HG02970 (cell line): ENCODE measurements at regions not wholly inside any gene's neighbourhood (a gene's known extent, or its start where the extent isn't known, plus 50 kb on each side); places are given as distances from the start of the nearest gene placed in this dataset.
"Not testable (repeated sequence)": the region's sequence is repeated elsewhere in the genome, so short reads cannot be mapped to it uniquely, and the experiment has no call there.

Source experiments
- ATAC-seq: cut with Tn5 transposase; IDR thresholded peaks from one replicate; pipeline ENCODE4 v1.9.1; 2021; ENCODE audit warnings: mild to moderate bottlenecking, moderate library complexity, moderate number of reproducible peaks; ENCODE audit not compliant: unreplicated experiment, low FRiP score

GRCh38 chr10:36766940-36767339 is 358.5 kb upstream of the ANKRD30A start:
- no peak for ATAC-seq

GRCh38 chr10:36766415-36766810 is 359.0 kb upstream of the ANKRD30A start:
- no peak for ATAC-seq

GRCh38 chr10:36765782-36766414 is 359.5 kb upstream of the ANKRD30A start:
- ATAC-seq, result no peak

GRCh38 chr10:36764823-36765222 is 360.6 kb upstream of the ANKRD30A start:
- no peak for ATAC-seq

- no peak for ATAC-seq
Measured at GRCh38 chr10:36761121-36761520, 364.3 kb upstream of the ANKRD30A start.

- ATAC-seq, result no peak
Measured at GRCh38 chr10:36759141-36759805, 366.1 kb upstream of the ANKRD30A start.

GRCh38 chr10:36748128-36748871 is 377.1 kb upstream of the ANKRD30A start:
- ATAC-seq, result no peak

GRCh38 chr10:36739884-36740445 is 385.4 kb upstream of the ANKRD30A start:
- ATAC-seq, result no peak

- no peak for ATAC-seq
Measured at GRCh38 chr10:36738738-36739431, 386.5 kb upstream of the ANKRD30A start.

GRCh38 chr10:36736311-36736710 is 389.1 kb upstream of the ANKRD30A start:
- no peak for ATAC-seq

- not testable (repeated sequence) for ATAC-seq
Measured at GRCh38 chr10:36734590-36734989, 390.8 kb upstream of the ANKRD30A start.

GRCh38 chr10:36730316-36730715 is 395.1 kb upstream of the ANKRD30A start:
- ATAC-seq, result no peak

- no peak for ATAC-seq
Measured at GRCh38 chr10:36728626-36729025, 396.8 kb upstream of the ANKRD30A start.

- no peak for ATAC-seq
Measured at GRCh38 chr10:36725581-36726520, 399.5 kb upstream of the ANKRD30A start.

GRCh38 chr10:36722777-36723176 is 402.6 kb upstream of the ANKRD30A start:
- no peak for ATAC-seq

GRCh38 chr10:36721871-36722270 is 403.5 kb upstream of the ANKRD30A start:
- no peak for ATAC-seq

GRCh38 chr10:36720895-36721294 is 404.5 kb upstream of the ANKRD30A start:
- ATAC-seq, result no peak

- no peak for ATAC-seq
Measured at GRCh38 chr10:36717118-36717517, 408.3 kb upstream of the ANKRD30A start.

- ATAC-seq, result no peak
Measured at GRCh38 chr10:36716291-36716690, 409.1 kb upstream of the ANKRD30A start.

- no peak for ATAC-seq
Measured at GRCh38 chr10:36712695-36713094, 412.7 kb upstream of the ANKRD30A start.
